Activated CD8-positive, alpha-beta memory T cell treated with anti-CD3 and anti-CD28 coated beads, Interleukin-2, amount 10 ng/mL, durations not matched to agents 7 days and 5 days (primary cell): ENCODE measurements at regions not wholly inside any gene's neighbourhood (a gene's known extent, or its start where the extent isn't known, plus 50 kb on each side); places are given as distances from the start of the nearest gene placed in this dataset.

Experiments used
- ATAC-seq: fragments of 150-1000 bp; cut with Tn5 transposase; one replicate; pipeline ENCODE4 v1.10.0; 2021; ENCODE audit warnings: moderate library complexity
- CTCF ChIA-PET: fragments of 350-600 bp; sonication (Branson Sonifier 250); formaldehyde crosslinking; loops from one replicate; lab custom pipeline; 2021; ENCODE audit warnings: antibody characterized with exemption; lab: Charles Lee
- DNase-seq: peaks from one replicate; pipeline ENCODE4 v3.0.0-alpha.2; 2020
- H3K27ac Mint-ChIP-seq: one replicate; pipeline ENCODE4 v1.8.0; 2021; ENCODE audit warnings: mild to moderate bottlenecking, mixed read lengths
- H3K27me3 Mint-ChIP-seq: one replicate; pipeline ENCODE4 v1.8.0; 2021; ENCODE audit warnings: mixed read lengths
- H3K36me3 Mint-ChIP-seq: one replicate; pipeline ENCODE4 v1.8.0; 2021; ENCODE audit warnings: mild to moderate bottlenecking, mixed read lengths
- H3K4me1 Mint-ChIP-seq: one replicate; pipeline ENCODE4 v1.8.0; 2021; ENCODE audit warnings: mixed read lengths
- H3K4me3 Mint-ChIP-seq: one replicate; pipeline ENCODE4 v1.8.0; 2021; ENCODE audit warnings: mild to moderate bottlenecking, moderate library complexity, mixed read lengths
- H3K9me3 Mint-ChIP-seq: one replicate; pipeline ENCODE4 v1.8.0; 2022; ENCODE audit warnings: low read depth, mixed read lengths

DNA sequence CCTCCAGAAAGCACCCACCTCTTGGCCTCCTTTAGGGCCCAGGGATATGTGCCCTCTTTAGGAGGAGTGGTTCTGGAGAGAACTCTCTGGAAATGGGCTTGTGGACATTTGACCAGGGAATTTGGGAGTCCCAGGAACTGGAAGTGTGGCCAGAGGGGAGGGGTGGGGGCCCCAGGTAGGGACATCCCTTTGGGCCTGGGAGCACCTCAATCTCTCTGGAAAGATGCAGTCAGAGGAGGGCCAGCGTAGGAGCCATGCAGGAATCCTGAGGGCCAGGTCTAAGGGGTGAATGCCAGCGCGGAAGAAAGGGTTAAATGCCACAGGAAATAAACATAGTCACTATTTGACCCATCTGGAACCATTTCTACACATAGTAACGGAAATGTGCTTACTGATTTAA lies 50.3 kb upstream of the ITGA11 start:
- ATAC-seq (no peak), DNase-seq (no peak)
- Mint-ChIP-seq H3K4me1 (no peaks in the 10 kb centered on the region), H3K9me3 (no peaks in the 10 kb centered on the region), H3K27ac (no peak overlapping the region), H3K4me3 (no peak overlapping the region), H3K27me3 (peaks cover 35% of the 10 kb centered on the region), H3K36me3 (no peaks in the 10 kb centered on the region)
- CTCF ChIA-PET, result no interaction called here

- H3K27ac Mint-ChIP-seq, result no peak overlapping the region
- H3K36me3 Mint-ChIP-seq, result no peaks in the 10 kb centered on the region
- H3K4me3 Mint-ChIP-seq, result no peak overlapping the region
- H3K9me3 Mint-ChIP-seq, result no peaks in the 10 kb centered on the region
- no peaks in the 10 kb centered on the region for H3K4me1 Mint-ChIP-seq
- no peak for DNase-seq
- H3K27me3 Mint-ChIP-seq, result peaks cover 30% of the 10 kb centered on the region
- no peak for ATAC-seq
- CTCF ChIA-PET, result no interaction called here
Measured at GRCh38 chr15:68483165-68483564, 51.2 kb upstream of the ITGA11 start.

GRCh38 chr15:68484220-68484619 lies 52.3 kb upstream of the ITGA11 start:
- Mint-ChIP-seq H3K36me3 (no peaks in the 10 kb centered on the region), H3K27ac (no peak overlapping the region), H3K9me3 (no peaks in the 10 kb centered on the region), H3K4me3 (no peak overlapping the region), H3K27me3 (peaks cover 26% of the 10 kb centered on the region), H3K4me1 (no peaks in the 10 kb centered on the region)
- ATAC-seq (no peak), DNase-seq (no peak)
- CTCF ChIA-PET, result no interaction called here

DNA sequence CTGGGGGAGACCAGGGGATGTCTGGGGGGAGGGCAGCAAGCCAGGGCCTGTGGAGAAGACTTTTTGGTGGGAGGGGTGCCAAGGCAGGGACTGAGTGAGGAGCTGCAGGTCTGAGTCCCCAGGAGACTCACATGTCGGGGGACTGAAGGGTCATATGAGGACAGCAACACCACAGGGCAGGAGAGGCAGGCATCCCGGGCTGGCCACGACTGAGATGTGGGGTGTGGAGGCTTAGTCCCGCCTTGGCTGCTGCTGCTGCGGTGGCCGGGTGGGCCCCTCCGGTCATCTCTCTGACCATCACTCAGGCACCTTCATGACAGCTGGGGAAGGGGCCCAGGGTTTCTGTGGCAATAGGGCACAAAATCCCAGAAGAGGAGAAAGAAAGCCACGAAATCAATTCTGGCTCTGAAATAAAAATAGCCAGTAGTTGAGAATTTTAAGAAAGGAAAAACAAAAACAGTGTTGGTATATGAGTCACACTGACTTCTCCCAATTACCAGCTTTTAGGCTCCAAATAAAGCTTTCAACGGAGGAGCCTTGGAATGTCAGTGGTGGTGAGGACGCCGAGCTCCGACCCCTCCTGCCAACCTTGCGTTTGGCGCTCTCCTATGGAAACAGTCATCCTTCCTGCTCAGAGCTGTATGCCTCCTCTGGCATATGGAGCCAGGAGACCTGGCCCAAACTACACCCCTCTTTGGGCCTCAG lies 52.9 kb upstream of the ITGA11 start:
- H3K27ac Mint-ChIP-seq, result no peak overlapping the region
- no peak overlapping the region for H3K4me3 Mint-ChIP-seq
- CTCF ChIA-PET, result no interaction called here
- ATAC-seq (no peak), DNase-seq (no peak)
- peaks cover 28% of the 10 kb centered on the region for H3K27me3 Mint-ChIP-seq
- H3K4me1 Mint-ChIP-seq, result no peaks in the 10 kb centered on the region
- no peaks in the 10 kb centered on the region for H3K36me3 Mint-ChIP-seq
- H3K9me3 Mint-ChIP-seq, result no peaks in the 10 kb centered on the region

DNA sequence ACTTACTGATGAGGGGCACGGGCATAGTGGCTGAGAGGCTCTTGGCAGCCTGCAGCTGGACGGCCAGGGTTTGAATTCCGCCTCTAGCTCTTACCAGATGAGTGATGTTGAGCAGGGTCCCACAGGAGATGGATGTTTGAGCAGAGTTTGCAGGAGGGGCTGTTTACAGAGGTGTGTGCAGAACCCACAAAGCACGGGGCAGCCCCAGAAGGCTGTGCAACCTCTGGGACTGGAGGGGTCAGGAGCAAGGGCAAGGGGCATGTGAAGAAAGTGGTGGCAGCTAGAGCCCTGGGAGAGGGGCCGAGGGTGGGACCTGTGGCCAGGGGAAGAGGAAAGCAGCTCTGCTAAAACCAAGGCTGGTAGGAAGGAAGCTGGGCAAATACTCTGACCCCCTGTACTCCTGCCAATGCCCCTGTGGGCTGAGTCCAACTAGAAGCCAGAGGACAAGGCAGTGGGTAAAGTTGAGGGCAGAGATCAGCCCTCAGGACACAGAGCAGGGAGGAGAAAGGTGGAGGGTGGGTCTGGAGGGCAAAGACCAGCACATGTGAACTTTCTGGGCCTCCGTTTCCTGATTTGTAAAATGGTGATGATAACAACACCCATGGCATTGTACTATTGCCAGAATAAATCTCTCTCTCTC lies 53.9 kb upstream of the ITGA11 start:
- ATAC-seq (no peak), DNase-seq (no peak)
- Mint-ChIP-seq H3K36me3 (no peaks in the 10 kb centered on the region), H3K4me1 (no peaks in the 10 kb centered on the region), H3K9me3 (no peaks in the 10 kb centered on the region), H3K27me3 (peaks cover 34% of the 10 kb centered on the region), H3K4me3 (no peak overlapping the region), H3K27ac (no peak overlapping the region)
- CTCF ChIA-PET, result no interaction called here

GRCh38 chr15:68487087-68487843 lies 55.3 kb upstream of the ITGA11 start:
- ATAC-seq (no peak), DNase-seq (no peak)
- Mint-ChIP-seq H3K27me3 (peaks cover 32% of the 10 kb centered on the region), H3K36me3 (no peaks in the 10 kb centered on the region), H3K4me1 (no peaks in the 10 kb centered on the region), H3K9me3 (no peaks in the 10 kb centered on the region), H3K4me3 (no peak overlapping the region), H3K27ac (no peak overlapping the region)
- CTCF ChIA-PET, result interaction anchor here (1.2 kb wide), 1 partner anchor 234 kb away, joined by 3 read pairs; no protein-coding TSS in a partner anchor

- no peak overlapping the region for H3K27ac Mint-ChIP-seq
- no peak overlapping the region for H3K4me3 Mint-ChIP-seq
- peaks cover 34% of the 10 kb centered on the region for H3K27me3 Mint-ChIP-seq
- ATAC-seq, result no peak
- DNase-seq, result no peak
- CTCF ChIA-PET, result no interaction called here
- no peaks in the 10 kb centered on the region for H3K9me3 Mint-ChIP-seq
- H3K4me1 Mint-ChIP-seq, result no peaks in the 10 kb centered on the region
- no peaks in the 10 kb centered on the region for H3K36me3 Mint-ChIP-seq
Measured at GRCh38 chr15:68488290-68488689, 56.3 kb upstream of the ITGA11 start.

GRCh38 chr15:68488966-68489365 lies 57.0 kb upstream of the ITGA11 start:
- Mint-ChIP-seq H3K27me3 (peaks cover 35% of the 10 kb centered on the region), H3K36me3 (no peaks in the 10 kb centered on the region), H3K27ac (no peak overlapping the region), H3K4me3 (no peak overlapping the region), H3K9me3 (no peaks in the 10 kb centered on the region), H3K4me1 (no peaks in the 10 kb centered on the region)
- CTCF ChIA-PET, result no interaction called here
- no peak for DNase-seq
- no peak for ATAC-seq

- H3K27ac Mint-ChIP-seq, result no peak overlapping the region
- no peak for ATAC-seq
- no peaks in the 10 kb centered on the region for H3K36me3 Mint-ChIP-seq
- H3K4me1 Mint-ChIP-seq, result no peaks in the 10 kb centered on the region
- no peaks in the 10 kb centered on the region for H3K9me3 Mint-ChIP-seq
- H3K27me3 Mint-ChIP-seq, result peaks cover 36% of the 10 kb centered on the region
- CTCF ChIA-PET, result no interaction called here
- no peak overlapping the region for H3K4me3 Mint-ChIP-seq
- DNase-seq, result no peak
Measured at GRCh38 chr15:68489421-68489820, 57.5 kb upstream of the ITGA11 start.

DNA sequence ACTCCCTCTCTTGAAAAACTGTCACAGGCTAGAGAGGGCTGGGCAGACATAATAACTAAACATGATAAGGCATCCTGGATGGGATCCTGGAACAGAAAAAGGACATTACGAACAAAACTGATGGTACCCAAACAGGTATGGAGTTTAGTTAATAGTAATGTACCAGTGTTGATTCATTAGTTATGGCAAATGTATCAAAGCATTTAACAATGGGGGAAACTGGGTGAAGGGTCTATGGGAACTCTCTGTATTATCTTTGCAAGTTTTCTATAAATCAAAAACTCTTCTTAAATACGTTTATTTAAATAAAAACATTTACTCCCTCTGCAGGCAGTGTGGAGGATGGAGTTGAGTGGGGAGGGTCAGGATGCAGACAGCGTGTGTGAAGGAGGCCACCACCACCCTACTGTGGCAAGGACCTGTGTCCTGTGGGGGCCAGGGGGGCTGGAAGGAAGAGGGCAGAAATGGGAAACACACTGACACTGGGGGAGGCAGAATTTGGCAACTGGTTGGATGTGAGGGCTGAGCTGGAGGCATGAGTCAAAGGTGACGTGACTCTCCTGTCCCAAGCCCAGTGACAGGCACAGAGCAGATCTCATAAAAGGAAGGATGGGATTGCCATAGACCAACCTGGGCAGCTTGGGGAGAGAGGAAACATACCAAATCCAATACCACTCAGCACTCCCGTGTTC lies 59.6 kb upstream of the ITGA11 start:
- Mint-ChIP-seq H3K36me3 (no peaks in the 10 kb centered on the region), H3K4me1 (no peaks in the 10 kb centered on the region), H3K9me3 (no peaks in the 10 kb centered on the region), H3K27ac (no peak overlapping the region), H3K27me3 (peaks cover 52% of the 10 kb centered on the region), H3K4me3 (no peak overlapping the region)
- ATAC-seq (no peak), DNase-seq (no peak)
- CTCF ChIA-PET, result no interaction called here

- Mint-ChIP-seq H3K4me1 (no peaks in the 10 kb centered on the region), H3K4me3 (no peak overlapping the region), H3K27ac (no peak overlapping the region), H3K27me3 (peaks cover 49% of the 10 kb centered on the region), H3K36me3 (no peaks in the 10 kb centered on the region), H3K9me3 (no peaks in the 10 kb centered on the region)
- ATAC-seq, result no peak
- CTCF ChIA-PET, result interaction anchor here (1.1 kb wide), 1 partner anchor 187 kb away, joined by 3 read pairs; no protein-coding TSS in a partner anchor
- DNase-seq, result no peak
Measured at GRCh38 chr15:68492855-68493254, 60.9 kb upstream of the ITGA11 start.

GRCh38 chr15:68493629-68494028 lies 61.7 kb upstream of the ITGA11 start:
- CTCF ChIA-PET, result no interaction called here
- DNase-seq (no peak), ATAC-seq (no peak)
- Mint-ChIP-seq H3K4me3 (no peak overlapping the region), H3K36me3 (no peaks in the 10 kb centered on the region), H3K27me3 (peaks cover 52% of the 10 kb centered on the region), H3K27ac (no peak overlapping the region), H3K9me3 (no peaks in the 10 kb centered on the region), H3K4me1 (no peaks in the 10 kb centered on the region)

DNA sequence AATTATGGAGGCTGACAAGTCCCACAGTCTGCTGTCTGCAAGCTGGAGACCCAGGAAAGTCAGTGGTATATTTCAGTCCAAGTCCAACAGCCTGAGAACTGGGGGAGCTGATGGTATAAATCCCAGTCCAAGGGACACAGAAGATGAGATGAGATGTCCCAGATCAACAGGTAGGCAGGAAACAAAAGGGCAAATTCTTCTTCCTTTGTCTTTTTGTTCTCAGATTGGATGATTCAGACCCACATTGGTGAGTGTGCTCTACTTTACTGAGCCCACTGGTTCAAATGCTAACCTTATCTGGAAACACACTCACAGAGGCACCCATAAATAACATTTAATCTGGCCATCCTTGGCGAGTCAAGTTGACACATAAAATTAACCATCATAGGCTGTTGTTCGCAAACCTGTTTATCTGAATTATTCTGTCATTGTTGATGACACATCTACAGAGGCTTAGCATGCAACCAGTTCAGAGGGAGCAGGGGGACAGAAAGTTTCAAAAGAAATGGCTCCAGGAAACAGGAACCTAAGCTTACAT lies 62.7 kb upstream of the ITGA11 start:
- Mint-ChIP-seq H3K36me3 (no peaks in the 10 kb centered on the region), H3K4me1 (no peaks in the 10 kb centered on the region), H3K9me3 (no peaks in the 10 kb centered on the region), H3K27me3 (peaks cover 47% of the 10 kb centered on the region), H3K4me3 (no peak overlapping the region), H3K27ac (no peak overlapping the region)
- DNase-seq (no peak), ATAC-seq (no peak)
- CTCF ChIA-PET, result interaction anchor here (0.9 kb wide), 1 partner anchor 42 kb away, joined by 3 read pairs; no protein-coding TSS in a partner anchor
